AG08395 (cell line): ENCODE measurements at regions not wholly inside any gene's neighbourhood (a gene's known extent, or its start where the extent isn't known, plus 50 kb on each side); places are given as distances from the start of the nearest gene placed in this dataset.

Source experiments
- DNase-seq: peaks from one replicate; pipeline ENCODE4 v3.0.0; 2012; ENCODE audit warnings: mixed read lengths, low spot score

- DNase-seq: no peak
These were observed 434.2 kb upstream of the MKI67 start for GRCh38 chr10:128560406-128560805.

DNA sequence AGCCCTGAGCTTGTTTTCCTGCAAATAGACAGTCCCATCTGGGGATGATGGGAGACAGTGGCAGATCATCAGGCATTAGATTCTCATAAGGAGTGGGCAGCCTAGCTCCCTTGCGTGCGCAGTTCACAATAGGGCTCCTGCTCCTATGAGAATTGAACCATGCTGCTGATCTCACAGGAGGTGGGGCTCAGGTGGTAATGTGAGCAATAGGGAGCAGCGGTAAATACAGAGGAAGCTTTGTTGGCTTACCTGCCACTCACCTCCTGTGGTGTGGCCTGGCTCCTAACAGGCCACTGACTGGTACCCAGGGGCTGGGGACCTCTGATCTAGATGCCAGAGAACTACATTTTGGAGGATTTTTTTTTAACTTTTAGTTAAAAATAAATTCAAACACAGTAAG lies 434.8 kb upstream of the MKI67 start:
- DNase-seq: no peak

- DNase-seq: no peak
These were observed 437.2 kb upstream of the MKI67 start for GRCh38 chr10:128563387-128563786.

DNA sequence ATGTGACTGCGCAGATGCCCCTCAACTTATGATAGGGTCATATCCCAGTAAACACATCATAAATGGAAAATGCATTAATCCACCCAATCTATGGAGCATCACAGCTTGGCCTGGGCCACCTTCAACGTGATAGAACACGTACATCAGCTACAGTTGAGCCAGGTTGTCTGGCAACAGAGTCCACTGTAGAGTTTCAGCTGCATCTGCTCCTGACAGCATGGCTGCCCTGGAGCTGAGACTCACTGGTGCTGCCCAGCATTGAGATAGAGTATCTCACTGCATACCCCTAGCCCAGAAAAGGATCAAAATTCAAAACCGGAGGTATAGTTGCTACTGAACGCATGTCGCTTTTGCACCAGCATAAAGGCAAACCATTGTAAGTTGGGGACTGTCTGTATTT lies 437.7 kb upstream of the MKI67 start:
- no peak for DNase-seq

DNA sequence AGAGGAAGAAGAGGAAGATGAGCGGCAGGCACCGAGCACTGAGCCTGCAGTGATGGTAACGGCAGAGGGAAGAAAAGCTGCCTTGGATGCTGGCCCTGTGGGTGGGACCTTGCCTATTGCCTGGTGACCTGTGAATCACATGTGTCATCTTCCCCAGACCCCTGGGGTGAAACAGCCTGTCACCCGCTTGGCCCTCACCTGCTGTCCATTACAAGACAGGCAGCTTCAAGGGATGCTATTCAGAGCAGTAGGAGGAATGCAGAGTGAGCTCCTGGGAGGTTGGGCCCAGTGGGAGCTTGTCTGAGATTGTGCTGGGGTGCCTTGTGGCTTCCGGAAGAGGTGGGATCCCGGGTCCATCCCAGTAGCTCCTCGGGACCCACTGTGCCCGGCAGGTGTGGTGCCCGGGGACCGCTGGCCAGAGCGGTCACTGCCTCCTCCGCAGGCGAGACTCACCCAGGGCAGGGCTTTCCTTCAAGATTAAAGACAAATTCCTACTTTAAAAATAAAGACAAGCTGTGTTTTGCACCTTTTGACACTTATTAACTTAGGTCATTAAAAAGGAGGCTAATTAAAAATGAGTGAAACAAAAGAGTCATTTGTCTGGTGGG lies 440.2 kb upstream of the MKI67 start:
- no peak for DNase-seq

- no peak for DNase-seq
These were observed 441.3 kb upstream of the MKI67 start for GRCh38 chr10:128567551-128567950.

DNA sequence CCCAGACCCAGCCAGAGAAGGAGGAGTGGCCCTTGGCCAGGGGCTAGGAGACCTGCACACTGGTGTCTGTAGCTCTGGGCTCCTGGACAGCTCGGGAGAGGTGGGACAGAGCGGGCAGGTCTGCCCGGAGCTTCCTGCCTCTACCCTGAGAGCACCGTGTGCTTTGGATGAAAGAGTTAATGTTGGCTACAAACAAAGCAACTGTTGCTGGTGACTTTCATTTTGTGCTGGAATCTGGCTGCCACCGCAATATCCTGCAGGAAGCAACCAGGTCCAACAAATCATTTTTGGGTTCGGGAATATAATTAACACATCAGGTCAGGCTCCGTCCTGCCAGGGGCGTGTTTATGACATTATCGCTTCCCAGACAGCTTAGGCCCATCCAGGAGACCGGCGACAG lies 441.8 kb upstream of the MKI67 start:
- no peak for DNase-seq

- DNase-seq: no peak
These were observed 442.3 kb upstream of the MKI67 start for GRCh38 chr10:128568491-128568890.

- no peak for DNase-seq
These were observed 443.0 kb upstream of the MKI67 start for GRCh38 chr10:128568990-128569945.

GRCh38 chr10:128570319-128570995 lies 444.2 kb upstream of the MKI67 start:
- DNase-seq: no peak

GRCh38 chr10:128571071-128571470 lies 444.8 kb upstream of the MKI67 start:
- no peak for DNase-seq

GRCh38 chr10:128571745-128572144 lies 445.5 kb upstream of the MKI67 start:
- DNase-seq: no peak

DNA sequence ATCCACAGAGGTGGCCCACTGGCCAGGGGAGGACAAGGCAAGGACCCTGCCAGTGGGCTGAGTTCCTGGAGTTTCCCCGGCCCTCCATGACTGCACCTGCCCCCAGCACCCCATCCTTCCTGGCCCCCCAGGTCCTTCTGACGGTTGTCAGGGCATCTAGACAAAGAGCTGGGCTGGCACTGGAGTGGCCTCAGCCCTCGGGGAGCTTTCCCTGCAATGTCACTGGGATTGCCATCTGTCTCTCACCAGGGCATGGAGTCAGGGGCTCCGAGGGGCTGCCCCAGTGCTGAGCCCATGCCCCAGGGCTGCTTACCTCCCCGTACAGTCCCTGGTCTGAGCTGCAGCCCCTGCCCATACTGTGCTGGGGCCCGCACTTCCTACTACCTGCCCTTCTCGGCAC lies 446.5 kb upstream of the MKI67 start:
- no peak for DNase-seq

- no peak for DNase-seq
These were observed 447.1 kb upstream of the MKI67 start for GRCh38 chr10:128573281-128573845.

DNA sequence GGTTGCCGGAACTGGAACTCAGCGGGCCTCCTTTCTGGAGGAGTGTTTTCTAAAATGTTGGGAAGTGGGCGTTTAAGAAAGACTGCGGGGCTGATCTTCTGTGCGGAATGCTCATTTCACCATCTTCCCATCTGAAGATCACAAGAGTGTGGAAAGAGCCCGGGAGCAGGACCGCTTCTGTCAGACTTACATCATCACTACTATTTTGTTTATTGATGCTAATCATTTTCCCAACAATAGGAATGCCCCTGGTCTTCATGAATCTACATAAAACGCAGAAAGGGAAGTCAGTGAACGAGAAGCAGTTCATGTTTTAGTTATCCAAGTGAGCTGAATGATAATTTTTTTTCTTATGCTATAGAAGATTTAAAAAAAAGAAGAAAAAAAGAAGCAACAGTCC lies 447.8 kb upstream of the MKI67 start:
- DNase-seq: no peak

- DNase-seq: no peak
These were observed 448.5 kb upstream of the MKI67 start for GRCh38 chr10:128574581-128575210.

GRCh38 chr10:128575761-128576160 lies 449.5 kb upstream of the MKI67 start:
- no peak for DNase-seq

- DNase-seq: no peak
These were observed 450.1 kb upstream of the MKI67 start for GRCh38 chr10:128576336-128576735.

- no peak for DNase-seq
These were observed 450.9 kb upstream of the MKI67 start for GRCh38 chr10:128576943-128577670.

DNA sequence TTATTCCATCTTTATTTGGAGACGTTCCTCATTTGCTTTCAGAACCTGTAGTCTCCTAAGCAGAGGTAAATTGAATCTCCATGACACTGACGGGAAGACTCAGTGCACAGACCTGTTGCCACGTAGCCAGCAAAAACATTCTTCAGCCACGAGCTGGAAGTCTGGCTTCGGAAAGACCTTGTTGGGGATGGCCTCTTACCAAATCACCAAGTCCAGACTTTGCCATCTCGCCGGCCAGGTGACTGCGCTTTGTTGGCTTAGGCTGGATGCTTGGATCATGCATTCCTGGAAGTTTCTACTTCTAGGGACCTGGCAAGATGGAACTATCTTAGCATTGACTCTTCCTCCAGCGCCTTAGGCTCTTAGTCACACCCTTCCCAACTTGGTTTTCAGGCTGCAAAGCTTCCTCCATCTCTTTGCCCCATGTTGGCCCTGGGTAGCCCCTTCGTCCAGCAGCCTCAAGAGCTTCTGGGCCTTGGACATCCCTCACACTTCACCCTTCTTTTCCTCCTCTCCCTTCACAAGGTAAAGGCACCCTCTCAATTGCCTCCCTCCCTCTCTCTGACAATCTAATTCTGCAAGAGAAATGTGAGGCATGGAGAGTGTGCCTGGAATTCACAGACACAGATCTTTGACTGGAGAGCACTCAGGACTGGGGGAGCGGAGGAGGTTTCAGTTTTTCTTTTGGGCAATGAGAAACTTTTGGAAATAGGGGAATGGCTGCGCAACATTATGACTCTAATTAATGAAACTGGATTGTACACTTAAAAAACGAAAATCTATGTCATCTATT lies 451.9 kb upstream of the MKI67 start:
- DNase-seq: no peak

GRCh38 chr10:128578766-128579165 lies 452.5 kb upstream of the MKI67 start:
- DNase-seq: no peak
